ENCODE measurements at regions not wholly inside any gene's neighbourhood (a gene's known extent, or its start where the extent isn't known, plus 50 kb on each side); places are given as distances from the start of the nearest gene placed in this dataset.

- H3K4me1 ChIP-seq (ENCODE audit: insufficient read depth, poor library complexity, severe bottlenecking), result no peaks in the 10 kb centered on the region
- no peak overlapping the region for H3K27ac ChIP-seq (ENCODE audit: poor library complexity, severe bottlenecking)
- no peak overlapping the region for H3K4me3 ChIP-seq (ENCODE audit: severe bottlenecking)
- ATAC-seq (ENCODE audit: low read depth) (no peak), DNase-seq (ENCODE audit: low spot score) (no peak)
- H3K36me3 ChIP-seq (ENCODE audit: low read depth), result no peaks in the 10 kb centered on the region
- no peak for TF ChIP-seq CTCF (IDR thresholded peaks at IDR 0.05; ENCODE audit: poor library complexity, severe bottlenecking)
- no peaks in the 10 kb centered on the region for H3K27me3 ChIP-seq (ENCODE audit: insufficient read depth, poor library complexity, severe bottlenecking)
- no peaks in the 10 kb centered on the region for H3K9me3 ChIP-seq (ENCODE audit: severe bottlenecking)
Measured at GRCh38 chr1:56442290-56442877, 137.0 kb downstream of the PLPP3 start.

GRCh38 chr1:56441601-56442000 is 137.8 kb downstream of the PLPP3 start:
- Histone ChIP-seq H3K9me3 (ENCODE audit: severe bottlenecking) (no peaks in the 10 kb centered on the region), H3K4me1 (ENCODE audit: insufficient read depth, poor library complexity, severe bottlenecking) (no peaks in the 10 kb centered on the region), H3K4me3 (ENCODE audit: severe bottlenecking) (no peak overlapping the region), H3K27me3 (ENCODE audit: insufficient read depth, poor library complexity, severe bottlenecking) (no peaks in the 10 kb centered on the region), H3K36me3 (ENCODE audit: low read depth) (no peaks in the 10 kb centered on the region), H3K27ac (ENCODE audit: poor library complexity, severe bottlenecking) (no peak overlapping the region)
- no peak for TF ChIP-seq CTCF (IDR thresholded peaks at IDR 0.05; ENCODE audit: poor library complexity, severe bottlenecking)
- ATAC-seq (ENCODE audit: low read depth), result no peak
- no peak for DNase-seq (ENCODE audit: low spot score)

- Histone ChIP-seq H3K9me3 (ENCODE audit: severe bottlenecking) (no peaks in the 10 kb centered on the region), H3K36me3 (ENCODE audit: low read depth) (no peaks in the 10 kb centered on the region), H3K4me3 (ENCODE audit: severe bottlenecking) (no peak overlapping the region), H3K27me3 (ENCODE audit: insufficient read depth, poor library complexity, severe bottlenecking) (no peaks in the 10 kb centered on the region), H3K4me1 (ENCODE audit: insufficient read depth, poor library complexity, severe bottlenecking) (no peaks in the 10 kb centered on the region), H3K27ac (ENCODE audit: poor library complexity, severe bottlenecking) (no peak overlapping the region)
- ATAC-seq (ENCODE audit: low read depth) (no peak), DNase-seq (ENCODE audit: low spot score) (no peak)
- no peak for TF ChIP-seq CTCF (IDR thresholded peaks at IDR 0.05; ENCODE audit: poor library complexity, severe bottlenecking)
Measured at GRCh38 chr1:56439610-56440264, 139.6 kb downstream of the PLPP3 start.

- TF ChIP-seq CTCF (IDR thresholded peaks at IDR 0.05; ENCODE audit: poor library complexity, severe bottlenecking), result no peak
- no peak overlapping the region for H3K4me3 ChIP-seq (ENCODE audit: severe bottlenecking)
- H3K9me3 ChIP-seq (ENCODE audit: severe bottlenecking), result no peaks in the 10 kb centered on the region
- no peaks in the 10 kb centered on the region for H3K4me1 ChIP-seq (ENCODE audit: insufficient read depth, poor library complexity, severe bottlenecking)
- no peaks in the 10 kb centered on the region for H3K36me3 ChIP-seq (ENCODE audit: low read depth)
- no peaks in the 10 kb centered on the region for H3K27me3 ChIP-seq (ENCODE audit: insufficient read depth, poor library complexity, severe bottlenecking)
- H3K27ac ChIP-seq (ENCODE audit: poor library complexity, severe bottlenecking), result no peak overlapping the region
- ATAC-seq (ENCODE audit: low read depth) (no peak), DNase-seq (ENCODE audit: low spot score) (no peak)
Measured at GRCh38 chr1:56438901-56439551, 140.3 kb downstream of the PLPP3 start.

- H3K9me3 ChIP-seq (ENCODE audit: severe bottlenecking), result no peaks in the 10 kb centered on the region
- TF ChIP-seq CTCF (IDR thresholded peaks at IDR 0.05; ENCODE audit: poor library complexity, severe bottlenecking), result no peak
- H3K27ac ChIP-seq (ENCODE audit: poor library complexity, severe bottlenecking), result no peak overlapping the region
- no peaks in the 10 kb centered on the region for H3K36me3 ChIP-seq (ENCODE audit: low read depth)
- 0 out of 3 replicates have a peak, but pooled peaks have one; percentile 62 for ATAC-seq (ENCODE audit: low read depth)
- H3K4me1 ChIP-seq (ENCODE audit: insufficient read depth, poor library complexity, severe bottlenecking), result no peaks in the 10 kb centered on the region
- H3K4me3 ChIP-seq (ENCODE audit: severe bottlenecking), result no peak overlapping the region
- DNase-seq (ENCODE audit: low spot score), result no peak
- H3K27me3 ChIP-seq (ENCODE audit: insufficient read depth, poor library complexity, severe bottlenecking), result no peaks in the 10 kb centered on the region
Measured at GRCh38 chr1:56437959-56438358, 141.4 kb downstream of the PLPP3 start.

Data from RWPE2 (cell line).